ENCODE measurements at regions not wholly inside any gene's neighbourhood (a gene's known extent, or its start where the extent isn't known, plus 50 kb on each side); places are given as distances from the start of the nearest gene placed in this dataset.

DNA sequence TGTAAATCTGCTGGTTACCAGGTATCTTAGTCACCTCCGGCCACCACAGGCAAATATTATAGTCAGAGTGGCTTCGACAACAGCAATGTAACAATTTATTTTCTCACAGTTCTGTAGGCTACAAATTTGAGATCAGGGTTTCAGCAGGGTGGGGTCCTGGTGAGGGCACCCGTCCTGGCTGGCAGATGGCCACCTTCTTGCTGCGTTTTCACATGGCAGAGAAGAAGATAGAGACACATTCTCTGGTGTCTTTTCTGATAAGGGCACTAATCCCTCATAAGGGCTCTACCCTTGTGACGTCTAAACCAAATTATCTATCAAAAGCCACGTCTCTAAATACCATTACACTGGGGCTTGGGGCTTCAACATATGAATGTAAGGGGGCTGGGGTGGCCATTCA, 843.2 kb upstream of the FANCL start:
- TF ChIP-seq, protein P1, sequence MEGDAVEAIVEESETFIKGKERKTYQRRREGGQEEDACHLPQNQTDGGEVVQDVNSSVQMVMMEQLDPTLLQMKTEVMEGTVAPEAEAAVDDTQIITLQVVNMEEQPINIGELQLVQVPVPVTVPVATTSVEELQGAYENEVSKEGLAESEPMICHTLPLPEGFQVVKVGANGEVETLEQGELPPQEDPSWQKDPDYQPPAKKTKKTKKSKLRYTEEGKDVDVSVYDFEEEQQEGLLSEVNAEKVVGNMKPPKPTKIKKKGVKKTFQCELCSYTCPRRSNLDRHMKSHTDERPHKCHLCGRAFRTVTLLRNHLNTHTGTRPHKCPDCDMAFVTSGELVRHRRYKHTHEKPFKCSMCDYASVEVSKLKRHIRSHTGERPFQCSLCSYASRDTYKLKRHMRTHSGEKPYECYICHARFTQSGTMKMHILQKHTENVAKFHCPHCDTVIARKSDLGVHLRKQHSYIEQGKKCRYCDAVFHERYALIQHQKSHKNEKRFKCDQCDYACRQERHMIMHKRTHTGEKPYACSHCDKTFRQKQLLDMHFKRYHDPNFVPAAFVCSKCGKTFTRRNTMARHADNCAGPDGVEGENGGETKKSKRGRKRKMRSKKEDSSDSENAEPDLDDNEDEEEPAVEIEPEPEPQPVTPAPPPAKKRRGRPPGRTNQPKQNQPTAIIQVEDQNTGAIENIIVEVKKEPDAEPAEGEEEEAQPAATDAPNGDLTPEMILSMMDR (IDR thresholded peaks at IDR 0.05; ENCODE audit: poor library complexity, severe bottlenecking): no peak
- no peak for TF ChIP-seq POLR2AphosphoS5 (IDR thresholded peaks at IDR 0.05)
- TF ChIP-seq EZH2 (IDR thresholded peaks at IDR 0.05; ENCODE audit: borderline replicate concordance, insufficient read depth, low read length, poor library complexity, severe bottlenecking): no peak
- no peak for TF ChIP-seq RAD21 (conservative IDR thresholded peaks at IDR 0.05)
- TF ChIP-seq, protein P2, sequence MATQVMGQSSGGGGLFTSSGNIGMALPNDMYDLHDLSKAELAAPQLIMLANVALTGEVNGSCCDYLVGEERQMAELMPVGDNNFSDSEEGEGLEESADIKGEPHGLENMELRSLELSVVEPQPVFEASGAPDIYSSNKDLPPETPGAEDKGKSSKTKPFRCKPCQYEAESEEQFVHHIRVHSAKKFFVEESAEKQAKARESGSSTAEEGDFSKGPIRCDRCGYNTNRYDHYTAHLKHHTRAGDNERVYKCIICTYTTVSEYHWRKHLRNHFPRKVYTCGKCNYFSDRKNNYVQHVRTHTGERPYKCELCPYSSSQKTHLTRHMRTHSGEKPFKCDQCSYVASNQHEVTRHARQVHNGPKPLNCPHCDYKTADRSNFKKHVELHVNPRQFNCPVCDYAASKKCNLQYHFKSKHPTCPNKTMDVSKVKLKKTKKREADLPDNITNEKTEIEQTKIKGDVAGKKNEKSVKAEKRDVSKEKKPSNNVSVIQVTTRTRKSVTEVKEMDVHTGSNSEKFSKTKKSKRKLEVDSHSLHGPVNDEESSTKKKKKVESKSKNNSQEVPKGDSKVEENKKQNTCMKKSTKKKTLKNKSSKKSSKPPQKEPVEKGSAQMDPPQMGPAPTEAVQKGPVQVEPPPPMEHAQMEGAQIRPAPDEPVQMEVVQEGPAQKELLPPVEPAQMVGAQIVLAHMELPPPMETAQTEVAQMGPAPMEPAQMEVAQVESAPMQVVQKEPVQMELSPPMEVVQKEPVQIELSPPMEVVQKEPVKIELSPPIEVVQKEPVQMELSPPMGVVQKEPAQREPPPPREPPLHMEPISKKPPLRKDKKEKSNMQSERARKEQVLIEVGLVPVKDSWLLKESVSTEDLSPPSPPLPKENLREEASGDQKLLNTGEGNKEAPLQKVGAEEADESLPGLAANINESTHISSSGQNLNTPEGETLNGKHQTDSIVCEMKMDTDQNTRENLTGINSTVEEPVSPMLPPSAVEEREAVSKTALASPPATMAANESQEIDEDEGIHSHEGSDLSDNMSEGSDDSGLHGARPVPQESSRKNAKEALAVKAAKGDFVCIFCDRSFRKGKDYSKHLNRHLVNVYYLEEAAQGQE (IDR thresholded peaks at IDR 0.05; ENCODE audit: borderline replicate concordance): no peak
- TF ChIP-seq EP300 (conservative IDR thresholded peaks at IDR 0.05; ENCODE audit: poor library complexity, severe bottlenecking): no peak
